Loucy (cell line): ENCODE measurements at regions not wholly inside any gene's neighbourhood (a gene's known extent, or its start where the extent isn't known, plus 50 kb on each side); places are given as distances from the start of the nearest gene placed in this dataset.

Experiments
- H2AFZ ChIP-seq: fragments of 200-600 bp; sonication (generic); 2 replicates; pipeline ENCODE4 v1.6.0; 2016; ENCODE audit warnings: antibody characterized with exemption, mild to moderate bottlenecking, low read length, moderate library complexity
- H3F3A ChIP-seq: fragments of 200-600 bp; 2 replicates; pipeline ENCODE4 v1.6.0; 2016; ENCODE audit warnings: antibody characterized with exemption, low read depth, mild to moderate bottlenecking
- H3K27me3 ChIP-seq: fragments of 200-600 bp; sonication (generic); 2 replicates; pipeline ENCODE4 v1.6.1; 2014; ENCODE audit warnings: low read length, mild to moderate bottlenecking; ENCODE audit not compliant: insufficient read depth, poor library complexity, severe bottlenecking
- H3K36me3 ChIP-seq: fragments of 200-600 bp; sonication (generic); 2 replicates; pipeline ENCODE4 v1.6.1; 2016; ENCODE audit warnings: low read length; ENCODE audit not compliant: insufficient read depth
- H3K4me1 ChIP-seq: fragments of 200-600 bp; sonication (generic); 2 replicates; pipeline ENCODE4 v1.5.1; 2014; ENCODE audit warnings: low read length, mild to moderate bottlenecking; ENCODE audit not compliant: insufficient read depth, poor library complexity, severe bottlenecking
- H3K4me2 ChIP-seq: fragments of 200-600 bp; sonication (generic); 2 replicates; pipeline ENCODE4 v1.6.0; 2014; ENCODE audit warnings: antibody characterized with exemption, low read length, low read depth, mild to moderate bottlenecking; ENCODE audit not compliant: poor library complexity, severe bottlenecking
- H3K4me3 ChIP-seq: fragments of 200-600 bp; sonication (generic); 2 replicates; pipeline ENCODE4 v1.5.1; 2014; ENCODE audit warnings: low read length, mild to moderate bottlenecking, mixed read lengths; ENCODE audit not compliant: poor library complexity, severe bottlenecking
- H3K79me2 ChIP-seq: fragments of 200-600 bp; sonication (generic); 2 replicates; pipeline ENCODE4 v1.6.1; 2014; ENCODE audit warnings: low read length; ENCODE audit not compliant: insufficient read depth
- H3K9ac ChIP-seq: fragments of 200-600 bp; sonication (generic); 2 replicates; pipeline ENCODE4 v1.6.0; 2014; ENCODE audit warnings: mild to moderate bottlenecking, low read depth, low read length, moderate library complexity; ENCODE audit not compliant: poor library complexity, severe bottlenecking
- H3K9me2 ChIP-seq: fragments of 200-600 bp; sonication (generic); replicated peaks from 2 replicates; pipeline ENCODE4 v1.6.1; 2016; ENCODE audit warnings: low read depth, low read length, mixed read lengths
- H3K9me3 ChIP-seq: fragments of 200-600 bp; sonication (generic); 2 replicates; pipeline ENCODE4 v1.6.1; 2014; ENCODE audit warnings: mild to moderate bottlenecking, antibody characterized with exemption, low read length, low read depth; ENCODE audit not compliant: insufficient read depth
- H4K20me1 ChIP-seq: fragments of 200-600 bp; sonication (generic); 2 replicates; pipeline ENCODE4 v1.6.0; 2014; ENCODE audit warnings: antibody characterized with exemption, low read length, mild to moderate bottlenecking; ENCODE audit not compliant: insufficient read depth, poor library complexity, severe bottlenecking
- CTCF ChIP-seq: fragments of 200-600 bp; sonication (generic); conservative IDR thresholded peaks from 2 replicates; pipeline ENCODE4 v1.5.1; 2014; ENCODE audit warnings: mild to moderate bottlenecking, antibody characterized with exemption, low read length
- EZH2phosphoT487 ChIP-seq: fragments of 200-600 bp; IDR thresholded peaks from 2 replicates; pipeline ENCODE4 v1.6.1; 2018; ENCODE audit warnings: antibody characterized with exemption, mild to moderate bottlenecking, moderate library complexity, borderline replicate concordance

DNA sequence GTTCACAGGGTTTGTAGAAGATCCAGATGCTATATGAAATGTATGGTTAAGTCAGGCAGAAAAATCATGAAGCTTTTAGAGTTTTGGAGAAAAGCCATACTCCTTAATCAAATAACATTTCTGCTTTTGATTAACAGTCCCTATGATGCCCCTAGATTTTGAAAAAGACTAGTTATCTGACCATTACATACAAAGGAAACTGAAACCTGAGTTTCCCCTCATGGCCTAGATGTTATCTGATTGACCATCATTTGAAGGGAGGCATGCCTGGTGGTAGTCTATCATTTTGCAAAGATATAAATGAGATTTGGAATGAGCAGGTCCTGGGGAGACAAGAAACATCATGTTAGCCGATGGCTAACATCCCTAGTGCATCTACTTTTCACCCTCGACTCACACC is 704.3 kb upstream of the FSHR start:
- Histone ChIP-seq H3K9ac (no peak overlapping the region), H3K27me3 (no peaks in the 10 kb centered on the region), H4K20me1 (no peaks in the 10 kb centered on the region), H3K4me1 (no peaks in the 10 kb centered on the region), H3K9me2 (no peaks in the 10 kb centered on the region), H3K4me2 (no peak overlapping the region), H3K79me2 (no peaks in the 10 kb centered on the region), H3F3A (no peaks in the 10 kb centered on the region), H3K36me3 (no peaks in the 10 kb centered on the region), H3K9me3 (no peaks in the 10 kb centered on the region; the same call in 1 of the 2 replicates), H3K4me3 (no peak overlapping the region), H2AFZ (no peak overlapping the region)
- TF ChIP-seq CTCF: no peak
- TF ChIP-seq EZH2phosphoT487: no peak

DNA sequence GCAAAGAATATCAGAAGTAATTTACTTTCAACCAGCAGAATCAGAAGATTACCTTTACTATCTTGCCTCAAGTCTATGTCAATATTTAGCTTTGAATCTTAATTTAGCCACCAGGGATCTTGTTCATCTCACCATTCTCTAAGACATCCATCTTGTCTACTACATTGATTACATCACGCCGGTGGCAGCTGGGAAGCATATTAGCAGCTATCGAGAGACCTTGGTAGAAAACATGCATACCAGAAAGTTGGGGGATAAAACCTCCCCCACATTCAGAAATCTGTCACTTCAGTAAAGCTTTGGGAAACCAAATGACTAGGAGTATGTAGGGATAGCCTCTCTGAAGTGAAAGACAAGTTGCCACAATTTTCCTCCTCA is 703.8 kb upstream of the FSHR start:
- Histone ChIP-seq H3K36me3 (no peaks in the 10 kb centered on the region), H3K79me2 (no peaks in the 10 kb centered on the region), H3K4me1 (no peaks in the 10 kb centered on the region), H3K4me3 (no peak overlapping the region), H3F3A (no peaks in the 10 kb centered on the region), H3K27me3 (no peaks in the 10 kb centered on the region), H3K9me2 (no peaks in the 10 kb centered on the region), H4K20me1 (no peaks in the 10 kb centered on the region), H3K9ac (no peak overlapping the region), H3K4me2 (no peak overlapping the region), H2AFZ (no peak overlapping the region), H3K9me3 (no peaks in the 10 kb centered on the region; the same call in 1 of the 2 replicates)
- TF ChIP-seq EZH2phosphoT487: no peak
- TF ChIP-seq CTCF: no peak

DNA sequence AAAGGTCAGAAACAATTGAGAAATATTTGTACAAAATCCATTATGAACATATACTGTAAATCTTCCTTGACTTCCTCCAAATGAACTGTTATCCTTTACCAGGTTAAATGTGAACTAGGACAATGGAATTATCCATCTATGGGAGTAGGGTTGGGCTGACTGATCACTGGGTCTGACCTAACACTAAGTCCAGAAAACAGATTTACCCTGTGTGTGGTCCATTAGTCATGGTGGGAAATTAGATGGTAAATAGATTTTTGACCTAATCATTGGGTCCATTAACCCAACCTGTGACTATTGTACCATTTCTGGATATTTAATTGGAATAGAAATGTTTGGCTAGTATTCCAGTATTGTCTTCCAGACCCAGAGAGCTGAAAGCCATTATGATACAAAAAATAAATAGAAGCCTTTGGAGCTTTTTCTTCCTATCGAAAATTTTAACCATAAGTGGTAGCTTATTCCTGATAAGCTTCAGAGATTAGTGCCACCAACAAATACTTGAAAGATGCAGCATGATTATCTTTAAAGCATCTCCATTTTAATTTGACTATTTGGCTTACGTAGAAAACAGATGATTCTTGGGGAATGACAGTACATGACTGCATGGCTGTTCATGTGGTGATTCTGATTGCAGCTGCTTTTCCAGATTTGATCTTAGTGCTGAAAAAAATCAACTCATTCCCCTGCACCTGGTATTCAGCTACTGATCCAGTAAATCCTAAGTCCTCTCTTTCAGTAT is 703.2 kb upstream of the FSHR start:
- no peak overlapping the region for H2AFZ ChIP-seq
- H3K4me1 ChIP-seq: no peaks in the 10 kb centered on the region

More for the DNA sequence above, 703.2 kb upstream of the FSHR start:
- Histone ChIP-seq H3K27me3 (no peaks in the 10 kb centered on the region), H4K20me1 (no peaks in the 10 kb centered on the region), H3K4me2 (no peak overlapping the region), H3F3A (no peaks in the 10 kb centered on the region), H3K36me3 (no peaks in the 10 kb centered on the region), H3K9ac (no peak overlapping the region), H3K9me2 (no peaks in the 10 kb centered on the region), H3K4me3 (no peak overlapping the region), H3K9me3 (no peaks in the 10 kb centered on the region; the same call in 1 of the 2 replicates), H3K79me2 (no peaks in the 10 kb centered on the region)
- TF ChIP-seq EZH2phosphoT487 (no peak), CTCF (no peak)
